ENCODE measurements at regions not wholly inside any gene's neighbourhood (a gene's known extent, or its start where the extent isn't known, plus 50 kb on each side); places are given as distances from the start of the nearest gene placed in this dataset.

DNA sequence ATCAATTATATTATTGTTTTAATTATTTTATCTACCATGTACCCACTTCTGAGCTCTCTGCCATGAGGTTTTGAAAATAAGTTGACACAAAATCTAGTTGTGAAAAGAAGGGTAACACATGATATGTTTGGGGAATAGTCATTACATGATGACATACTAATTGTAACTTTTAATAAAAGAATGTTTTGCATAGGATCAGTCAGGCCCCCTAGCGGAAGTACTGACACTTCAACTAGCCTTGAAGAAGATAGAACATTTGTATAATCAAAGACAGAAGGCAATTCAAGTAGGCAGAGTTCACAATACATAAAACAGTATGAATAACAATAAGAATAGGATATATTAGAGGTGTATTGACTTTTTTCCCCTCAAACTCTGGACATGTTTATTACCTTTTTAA lies 1191.0 kb upstream of the AGA start:
- DNase-seq (ENCODE audit: low read depth): no peak
- no peak for TF ChIP-seq CTCF (IDR thresholded peaks at IDR 0.05; ENCODE audit: control insufficient read depth, insufficient read depth, low read depth, low read length, missing control alignments)
- H3K4me3 ChIP-seq (ENCODE audit: control insufficient read depth, low read depth, low read length): no peak overlapping the region

- no peak for TF ChIP-seq CTCF (IDR thresholded peaks at IDR 0.05; ENCODE audit: control insufficient read depth, insufficient read depth, low read depth, low read length, missing control alignments)
- H3K4me3 ChIP-seq (ENCODE audit: control insufficient read depth, low read depth, low read length): no peak overlapping the region
- no peak for DNase-seq (ENCODE audit: low read depth)
Observed at GRCh38 chr4:178664621-178665020, 1222.4 kb upstream of the AGA start.

- no peak for DNase-seq (ENCODE audit: low read depth)
- TF ChIP-seq CTCF (IDR thresholded peaks at IDR 0.05; ENCODE audit: control insufficient read depth, insufficient read depth, low read depth, low read length, missing control alignments): no peak
- H3K4me3 ChIP-seq (ENCODE audit: control insufficient read depth, low read depth, low read length): no peak overlapping the region
Observed at GRCh38 chr4:178665916-178666315, 1223.7 kb upstream of the AGA start.

- no peak for DNase-seq (ENCODE audit: low read depth)
- H3K4me3 ChIP-seq (ENCODE audit: control insufficient read depth, low read depth, low read length): no peak overlapping the region
- TF ChIP-seq CTCF (IDR thresholded peaks at IDR 0.05; ENCODE audit: control insufficient read depth, insufficient read depth, low read depth, low read length, missing control alignments): no peak
Observed at GRCh38 chr4:178671766-178672165, 1229.5 kb upstream of the AGA start.

DNA sequence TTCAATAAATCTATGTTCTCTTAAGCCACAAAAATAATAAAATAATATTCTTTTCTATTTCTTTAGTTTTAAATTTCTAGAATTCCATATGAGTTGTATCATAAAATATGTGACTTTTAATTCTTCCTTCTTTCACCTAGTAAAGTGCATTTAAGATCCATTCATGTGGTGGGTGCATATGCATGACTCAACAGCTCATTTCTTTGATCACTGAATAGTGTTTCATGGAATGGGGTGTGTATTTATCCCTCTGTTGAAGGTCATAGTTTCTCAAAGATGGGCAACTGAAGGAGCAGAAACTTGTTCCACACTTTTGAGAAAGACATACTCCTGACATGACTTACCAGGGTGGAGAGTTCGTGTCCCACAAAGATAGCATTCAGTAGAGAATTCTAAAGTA lies 1230.3 kb upstream of the AGA start:
- TF ChIP-seq CTCF (IDR thresholded peaks at IDR 0.05; ENCODE audit: control insufficient read depth, insufficient read depth, low read depth, low read length, missing control alignments): no peak
- no peak overlapping the region for H3K4me3 ChIP-seq (ENCODE audit: control insufficient read depth, low read depth, low read length)
- DNase-seq (ENCODE audit: low read depth): no peak

DNA sequence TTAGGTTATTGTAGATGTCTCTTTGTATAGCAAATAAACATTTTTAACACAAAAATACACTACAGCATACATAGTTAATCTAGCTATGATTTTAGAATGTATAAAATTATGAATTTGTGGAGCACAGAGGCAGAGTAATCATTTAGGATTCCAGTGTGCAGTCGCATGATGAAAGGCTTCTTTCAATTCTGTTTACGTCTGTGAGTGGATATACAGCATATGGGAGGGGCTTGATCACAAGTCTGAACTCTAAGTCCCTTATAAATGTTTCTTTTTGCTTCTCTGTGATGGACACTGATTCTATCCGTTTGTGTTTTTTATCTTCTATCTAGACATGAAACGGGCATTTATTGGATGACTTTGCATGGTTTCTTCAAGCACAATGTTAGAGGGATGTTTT lies 1239.6 kb upstream of the AGA start:
- no peak for TF ChIP-seq CTCF (IDR thresholded peaks at IDR 0.05; ENCODE audit: control insufficient read depth, insufficient read depth, low read depth, low read length, missing control alignments)

DNA sequence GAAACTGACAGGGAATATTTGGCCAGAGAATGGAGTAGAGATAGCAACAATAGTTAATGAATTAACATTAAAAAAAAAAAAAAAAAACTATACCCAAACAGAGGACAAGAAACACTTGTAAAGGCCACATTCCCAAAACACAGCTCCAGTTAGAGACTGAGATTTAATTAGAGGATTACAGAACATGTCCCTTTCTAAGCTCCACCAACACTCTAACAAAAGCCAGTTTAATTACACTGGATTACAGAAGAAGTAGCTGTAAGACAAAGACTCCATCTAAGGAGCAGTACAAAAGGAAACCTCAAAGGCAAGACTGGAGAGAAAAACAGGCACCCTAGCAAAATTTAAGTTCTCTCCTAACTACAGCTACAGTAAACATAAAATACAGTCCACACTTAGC lies 1247.7 kb upstream of the AGA start:
- DNase-seq (ENCODE audit: low read depth): no peak
- TF ChIP-seq CTCF (IDR thresholded peaks at IDR 0.05; ENCODE audit: control insufficient read depth, insufficient read depth, low read depth, low read length, missing control alignments): no peak
- no peak overlapping the region for H3K4me3 ChIP-seq (ENCODE audit: control insufficient read depth, low read depth, low read length)

More for the DNA sequence above, 1239.6 kb upstream of the AGA start:
- no peak overlapping the region for H3K4me3 ChIP-seq (ENCODE audit: control insufficient read depth, low read depth, low read length)
- no peak for DNase-seq (ENCODE audit: low read depth)

Measured in AG09309 (cell line).